HG03095 (cell line): ENCODE measurements at regions not wholly inside any gene's neighbourhood (a gene's known extent, or its start where the extent isn't known, plus 50 kb on each side); places are given as distances from the start of the nearest gene placed in this dataset.

Experiments
- ATAC-seq: cut with Tn5 transposase; IDR thresholded peaks from one replicate; pipeline ENCODE4 v1.9.1; 2021; ENCODE audit warnings: moderate library complexity; ENCODE audit not compliant: unreplicated experiment

DNA sequence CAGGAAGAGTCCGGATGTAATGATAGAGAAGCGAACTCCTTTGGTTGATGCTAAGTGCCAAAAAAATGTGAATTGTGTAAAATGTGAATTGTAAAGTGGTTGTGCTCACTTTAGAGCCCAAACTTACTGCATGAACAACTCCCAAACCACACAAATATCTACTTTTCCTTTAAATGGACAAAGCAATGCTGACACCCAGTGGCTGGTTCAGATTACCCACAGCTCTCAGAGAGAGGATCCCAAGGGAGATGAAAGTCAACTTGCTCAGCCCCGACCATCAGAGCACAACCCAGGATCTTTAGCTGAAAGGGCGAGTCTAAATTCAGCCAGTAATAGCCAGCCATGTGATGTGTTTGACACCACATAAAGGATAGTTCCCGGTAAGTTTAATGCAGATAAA, 133.7 kb downstream of the NMUR2 start:
- ATAC-seq = no peak

GRCh38 chr5:152270096-152270495, 135.0 kb downstream of the NMUR2 start:
- ATAC-seq = no peak

DNA sequence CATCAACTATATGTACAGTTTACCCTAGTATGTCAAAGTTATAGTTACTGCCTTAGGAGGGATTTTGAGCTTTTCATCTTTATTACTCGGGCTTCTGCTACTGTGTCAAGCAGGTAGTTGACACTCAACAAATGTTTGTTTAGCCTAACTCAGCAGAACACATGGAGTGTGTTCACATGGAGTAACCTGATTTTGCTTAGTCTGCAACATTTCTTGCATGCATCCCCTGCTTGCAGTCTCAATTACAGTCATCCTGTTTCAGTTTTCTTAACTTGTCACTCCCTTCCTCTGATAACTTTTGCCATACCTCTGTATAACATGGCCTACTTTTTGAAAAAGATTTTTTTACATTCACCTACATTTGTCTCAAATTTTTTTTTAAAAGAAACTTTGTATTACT, 135.5 kb downstream of the NMUR2 start:
- ATAC-seq = no peak

GRCh38 chr5:152264645-152265254, 140.3 kb downstream of the NMUR2 start:
- no peak for ATAC-seq

- ATAC-seq = no peak
Observed at GRCh38 chr5:152262667-152263066, 142.4 kb downstream of the NMUR2 start.

DNA sequence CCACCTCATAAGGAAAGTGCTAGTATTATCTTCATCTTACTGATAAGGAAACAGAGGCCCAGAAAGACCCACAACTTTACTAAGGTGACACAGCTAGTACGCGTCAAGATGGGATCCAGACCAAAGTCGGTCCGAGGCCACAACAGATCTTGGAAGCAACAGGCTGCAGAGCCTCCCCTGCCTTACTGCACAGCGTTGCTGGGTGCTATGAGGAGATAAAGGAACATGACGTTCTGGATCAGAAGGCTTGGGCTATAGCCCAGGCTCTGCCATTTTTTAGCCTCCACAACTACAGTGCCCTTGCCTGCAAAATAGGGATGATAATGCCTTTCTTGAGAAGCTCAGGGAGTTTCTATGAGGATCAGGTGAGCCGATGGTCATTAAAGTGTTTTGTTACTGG, 144.1 kb downstream of the NMUR2 start:
- ATAC-seq = no peak

GRCh38 chr5:152259702-152260101, 145.4 kb downstream of the NMUR2 start:
- ATAC-seq = no peak

GRCh38 chr5:152256580-152256979, 148.5 kb downstream of the NMUR2 start:
- no peak for ATAC-seq

GRCh38 chr5:152255411-152255810, 149.7 kb downstream of the NMUR2 start:
- no peak for ATAC-seq

DNA sequence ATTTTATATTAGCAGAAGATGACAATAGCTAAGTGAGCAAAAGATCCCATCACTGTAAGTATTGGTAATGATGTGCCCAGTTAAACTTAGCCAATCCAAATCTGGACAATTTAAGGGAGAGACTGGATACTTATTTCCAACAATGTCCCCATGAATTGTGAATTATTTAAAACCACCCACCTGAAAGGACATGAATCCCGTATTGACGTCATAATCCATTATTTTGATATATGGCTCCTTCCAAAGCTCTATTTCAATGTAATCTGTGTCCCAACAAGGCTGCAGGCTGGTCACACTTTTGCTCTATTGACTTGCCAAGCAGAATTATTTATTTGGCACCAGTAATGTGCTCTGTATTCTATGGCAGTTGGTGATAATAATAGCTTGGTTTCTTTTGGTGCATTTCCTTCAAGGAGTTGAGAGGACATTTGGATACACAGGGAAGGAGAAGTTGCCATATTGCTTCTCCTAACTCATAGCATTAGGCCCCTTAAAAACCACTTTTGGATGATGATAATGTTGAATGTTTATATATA, 157.2 kb downstream of the NMUR2 start:
- no peak for ATAC-seq

DNA sequence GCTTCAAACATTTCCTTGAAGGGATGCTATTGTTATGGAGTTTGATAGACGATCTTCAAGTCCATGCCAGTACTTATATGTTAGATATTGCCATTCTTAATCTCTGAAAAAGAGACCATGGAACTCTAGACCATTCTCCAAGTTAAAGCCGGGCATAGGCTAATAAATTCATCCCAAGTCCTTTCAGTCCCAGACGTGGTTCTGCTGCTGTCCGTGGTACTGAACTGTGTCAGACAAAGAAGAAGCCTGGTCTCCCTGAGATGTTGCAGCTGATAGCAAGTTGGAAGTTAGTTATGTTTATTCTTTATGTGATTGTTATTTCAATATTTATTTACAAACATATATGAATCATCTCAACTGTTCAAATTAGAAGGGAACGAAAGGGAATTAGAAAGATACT, 158.7 kb downstream of the NMUR2 start:
- ATAC-seq = no peak

DNA sequence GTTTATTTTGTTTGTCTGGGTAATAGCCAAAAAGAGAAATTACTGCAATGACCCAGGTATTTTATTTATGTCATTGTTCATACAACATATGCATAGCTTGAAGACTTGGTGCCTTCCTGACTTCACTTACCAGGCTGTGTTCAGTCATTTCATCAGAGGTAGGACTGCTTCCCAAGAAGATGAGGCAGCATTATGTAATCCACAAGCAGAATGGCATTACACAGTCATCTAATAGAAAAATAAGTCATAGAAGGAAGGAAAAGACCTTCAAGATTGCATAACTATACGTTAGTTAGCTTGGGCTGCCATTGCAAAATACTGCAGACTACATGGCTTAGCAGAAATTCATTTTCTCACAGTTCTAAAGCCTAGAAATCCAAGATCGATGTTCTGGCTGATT, 167.5 kb downstream of the NMUR2 start:
- no peak for ATAC-seq

GRCh38 chr5:152226191-152226590, 178.9 kb downstream of the NMUR2 start:
- no peak for ATAC-seq

DNA sequence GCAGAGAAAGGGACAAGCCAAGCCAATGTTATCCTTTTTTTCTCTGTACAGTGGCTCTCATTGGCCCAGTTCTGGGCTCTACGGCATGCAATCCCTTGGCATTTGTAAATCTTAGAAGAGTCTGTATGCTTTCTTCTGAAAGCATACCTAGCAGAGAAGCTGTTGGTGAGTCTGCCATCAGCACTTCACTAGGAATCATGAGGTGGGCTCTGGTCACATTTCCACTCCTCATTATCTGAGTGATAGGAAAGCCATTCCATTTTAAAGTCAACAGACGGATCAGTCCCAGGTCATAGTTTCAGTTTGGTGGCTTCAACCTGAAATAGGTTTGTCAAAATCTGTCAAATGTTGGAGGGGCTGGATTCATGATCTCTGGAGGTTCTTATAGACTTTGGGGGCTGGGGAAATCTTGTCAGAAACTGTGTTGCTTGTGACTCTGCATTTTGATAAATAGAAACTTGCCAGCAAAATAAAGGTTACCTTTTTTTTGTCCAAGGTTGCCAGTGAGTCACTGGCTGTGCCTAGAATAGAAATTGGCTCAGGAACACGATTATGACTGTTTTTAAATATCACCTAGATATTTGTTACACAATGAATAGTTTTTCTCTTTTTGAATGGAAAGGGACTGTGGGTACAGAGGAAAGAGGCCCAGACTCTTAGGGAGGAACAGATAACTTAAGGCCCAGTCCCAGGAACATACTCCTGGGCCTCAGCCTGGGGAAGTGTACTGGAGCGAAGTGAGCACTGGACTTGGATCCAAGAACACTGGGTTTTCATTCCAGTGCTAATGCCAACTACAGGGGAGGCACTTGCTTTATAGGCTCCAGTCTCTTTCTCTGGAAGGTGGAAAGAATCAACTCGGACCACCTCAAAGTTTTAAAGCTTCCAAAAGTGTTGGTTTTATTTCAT, 183.1 kb downstream of the NMUR2 start:
- ATAC-seq = no peak

- no peak for ATAC-seq
Observed at GRCh38 chr5:152218694-152219093, 186.4 kb downstream of the NMUR2 start.

- ATAC-seq = no peak
Observed at GRCh38 chr5:152205804-152206203, 199.3 kb downstream of the NMUR2 start.

GRCh38 chr5:152202321-152202720, 202.8 kb downstream of the NMUR2 start:
- ATAC-seq = no peak

DNA sequence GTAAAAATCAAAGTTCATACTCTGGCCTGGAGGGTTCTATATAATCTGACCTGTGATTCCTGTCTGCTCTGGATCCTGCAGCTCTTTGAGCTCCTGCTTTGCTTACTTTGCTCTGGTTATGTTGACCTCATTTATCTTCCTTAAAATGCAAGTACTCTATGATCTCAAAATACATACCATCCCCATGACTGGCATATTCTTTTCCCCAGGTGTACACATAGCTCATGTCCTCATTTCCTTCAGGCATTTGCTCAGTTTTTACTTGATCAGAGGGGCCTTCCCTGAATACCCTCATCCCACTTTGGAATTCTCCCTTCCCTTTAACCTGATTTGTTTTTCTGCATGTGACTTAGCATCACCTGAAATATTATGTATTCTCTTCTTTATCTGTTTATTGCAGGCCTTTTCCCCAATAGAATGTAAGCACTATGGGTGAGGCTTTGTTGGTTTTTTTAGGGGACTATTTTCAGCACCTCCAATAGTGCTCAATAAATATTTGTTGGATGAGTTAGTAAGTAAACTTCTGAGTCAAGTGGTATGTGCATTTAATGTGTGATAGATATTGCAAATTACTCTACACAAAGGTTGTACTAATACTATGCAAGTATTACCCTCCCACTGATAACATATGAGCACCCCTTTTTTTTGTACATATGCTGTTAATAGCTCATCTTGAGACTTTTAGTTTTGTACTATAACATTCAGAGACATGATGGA, 211.5 kb downstream of the NMUR2 start:
- no peak for ATAC-seq

- ATAC-seq = no peak
Observed at GRCh38 chr5:152188251-152188650, 216.8 kb downstream of the NMUR2 start.

DNA sequence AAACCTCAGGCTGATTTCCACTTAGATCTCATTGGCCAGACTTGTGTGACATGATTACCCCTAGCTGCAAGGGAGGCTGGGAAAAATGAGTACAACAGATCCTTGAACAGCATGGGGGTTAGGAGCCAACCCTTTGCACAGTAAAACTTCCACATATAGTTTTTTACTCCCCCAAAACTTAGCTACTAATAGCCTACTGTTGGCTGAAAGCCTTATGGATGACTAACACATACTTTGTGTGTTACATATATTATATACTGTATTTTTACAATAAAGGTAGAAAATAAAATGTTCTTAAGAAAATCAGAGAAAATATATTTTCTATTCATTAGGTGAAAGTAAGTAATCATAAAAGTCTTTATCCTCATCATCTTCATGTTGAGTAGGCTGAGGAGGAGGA, 217.4 kb downstream of the NMUR2 start:
- no peak for ATAC-seq

DNA sequence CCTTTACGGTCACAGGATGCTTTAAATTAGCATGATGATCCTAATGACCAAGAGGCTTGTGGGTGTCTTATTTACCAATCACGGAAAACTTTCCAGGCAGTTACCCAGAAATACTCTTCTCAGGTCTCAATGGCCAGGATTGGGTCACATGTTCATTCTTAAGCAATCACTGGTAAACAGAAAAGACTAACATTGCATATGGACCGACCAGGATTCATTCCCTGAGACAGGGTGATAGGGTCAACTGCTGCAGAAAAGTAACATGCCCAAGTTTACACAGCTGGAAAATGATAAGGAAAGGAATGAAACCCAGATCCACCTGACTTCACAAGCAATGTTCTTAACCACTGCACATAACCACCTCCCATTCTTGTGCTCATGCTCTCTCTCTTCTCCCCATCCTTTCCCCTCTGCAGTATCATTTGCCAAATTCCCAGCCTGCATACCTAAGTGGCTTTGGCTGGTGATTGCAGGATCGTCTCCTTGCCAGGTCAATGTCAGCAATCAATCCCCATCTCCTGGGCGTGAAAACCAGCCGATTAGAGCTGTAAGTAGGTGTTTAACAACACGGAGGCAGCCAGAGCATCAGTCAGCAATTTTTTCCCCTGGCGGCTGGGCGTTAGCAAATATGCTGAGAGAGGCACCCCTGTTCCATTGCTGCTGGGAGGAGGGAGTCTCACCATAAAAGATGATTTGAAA, 219.4 kb downstream of the NMUR2 start:
- ATAC-seq = no peak
